HCT116 (cell line): ENCODE measurements at regions not wholly inside any gene's neighbourhood (a gene's known extent, or its start where the extent isn't known, plus 50 kb on each side); places are given as distances from the start of the nearest gene placed in this dataset.

ENCODE experiments used
- ATAC-seq: fragments of 200-7000 bp; cut with Tn5 transposase; 2 replicates; pipeline ENCODE4 v1.9.1; 2020; ENCODE audit warnings: mild to moderate bottlenecking, moderate library complexity
- BruUV-seq: library from RNA; stranded (reverse); fragments of 400-500 nt; replicated peaks from 2 replicates; lab custom pipeline; 2021; lab: Mats Ljungman, UMichigan
- CTCF ChIA-PET: fragments of 300-600 bp; sonication (Branson Sonifier 250); formaldehyde crosslinking; loops from one replicate; lab custom pipeline; 2021; ENCODE audit warnings: antibody characterized with exemption; lab: Charles Lee
- POLR2A ChIA-PET: fragments of 300-600, 350-600 bp; sonication (Branson Sonifier 250); formaldehyde crosslinking; loops from one replicate; lab custom pipeline; 2021; ENCODE audit warnings: antibody characterized with exemption; lab: Charles Lee
- RAD21 ChIA-PET, 2 experiments: fragments of 300-600 bp; sonication (Branson Sonifier 250); formaldehyde crosslinking; loops; one replicate each; lab custom pipeline; 2023; ENCODE audit warnings: low total read pairs in 2 of 2; ENCODE audit not compliant: uncharacterized antibody in 2 of 2, unreplicated experiment in 2 of 2, low non-redundant PET in 1 of 2; lab: Charles Lee
- DNase-seq: peaks from one replicate; pipeline ENCODE4 v3.0.0-alpha.2; 2010; ENCODE audit warnings: low read depth, low spot score
- H2AFZ ChIP-seq: fragments of 200-600 bp; shearing (Covaris generic), sonication (generic); 2 replicates; pipeline ENCODE4 v1.6.1; 2017; ENCODE audit warnings: low read depth, mixed run types, mixed read lengths, antibody characterized with exemption, low read length; ENCODE audit not compliant: poor library complexity, severe bottlenecking
- H3K27ac ChIP-seq: 2 replicates; pipeline ENCODE4 v1.5.1; 2012; ENCODE audit warnings: low read depth, low read length
- H3K27me3 ChIP-seq: fragments of 200-600 bp; sonication (generic); 2 replicates; pipeline ENCODE4 v1.6.1; 2016; ENCODE audit warnings: mixed run types, low read length, mixed read lengths; ENCODE audit not compliant: insufficient read depth
- H3K36me3 ChIP-seq, 2 experiments: fragments of 200-500 bp in 1 of 2; fragments of 200-600 bp in 1 of 2; sonication (Bioruptor generic) in 1 of 2; sonication (generic) in 1 of 2; 2 replicates each; pipeline versions ENCODE4 v1.5.1 to v1.6.1; 2014 to 2016; ENCODE audit warnings: low read length in 2 of 2, inconsistent platforms in 1 of 2, mixed read lengths in 1 of 2, mixed run types in 1 of 2; ENCODE audit not compliant: insufficient read depth in 2 of 2, control insufficient read depth in 1 of 2
- H3K4me1 ChIP-seq, 2 experiments: fragments of 200-600 bp in 1 of 2; sonication (generic) in 1 of 2; 2 replicates each; pipeline versions ENCODE4 v1.5.1 to v1.6.1; 2012 to 2017; ENCODE audit warnings: low read length in 2 of 2, inconsistent platforms in 1 of 2, mild to moderate bottlenecking in 1 of 2, mixed read lengths in 1 of 2, mixed run types in 1 of 2, moderate library complexity in 1 of 2; ENCODE audit not compliant: insufficient read depth in 2 of 2, control insufficient read depth in 1 of 2
- H3K4me2 ChIP-seq: fragments of 200-600 bp; sonication (generic); 2 replicates; pipeline ENCODE4 v1.6.1; 2017; ENCODE audit warnings: mixed run types, low read length, mixed read lengths
- H3K4me3 ChIP-seq, 2 experiments: fragments of 200-600 bp in 1 of 2; sonication (generic) in 1 of 2; replicated peaks in 1 of 2; 2 replicates each; pipeline ENCODE4 v1.5.1; 2011 to 2016; ENCODE audit warnings: low read length in 2 of 2, control low read depth in 1 of 2, low read depth in 1 of 2, mild to moderate bottlenecking in 1 of 2, mixed read lengths in 1 of 2, mixed run types in 1 of 2
- H3K79me2 ChIP-seq: fragments of 200-600 bp; sonication (generic); 2 replicates; pipeline ENCODE4 v1.6.1; 2017; ENCODE audit warnings: mild to moderate bottlenecking, mixed run types, low read length, moderate library complexity, mixed read lengths; ENCODE audit not compliant: insufficient read depth
- H3K9ac ChIP-seq: fragments of 200-600 bp; sonication (generic); 2 replicates; pipeline ENCODE4 v1.6.1; 2016; ENCODE audit warnings: low read length, mixed read lengths
- H3K9me2 ChIP-seq: fragments of 200-600 bp; sonication (generic), shearing (Covaris generic); 2 replicates; pipeline ENCODE4 v1.6.1; 2017; ENCODE audit warnings: mixed run types, mild to moderate bottlenecking, moderate library complexity; ENCODE audit not compliant: insufficient read depth
- H3K9me3 ChIP-seq, 2 experiments: fragments of 200-500 bp in 1 of 2; fragments of 200-600 bp in 1 of 2; sonication (Bioruptor generic) in 1 of 2; sonication (generic) in 1 of 2; 2 replicates each; pipeline ENCODE4 v1.6.1; 2014 to 2017; ENCODE audit warnings: low read length in 2 of 2, mixed read lengths in 2 of 2, inconsistent platforms in 1 of 2, low read depth in 1 of 2, mild to moderate bottlenecking in 1 of 2, mixed run types in 1 of 2, moderate library complexity in 1 of 2; ENCODE audit not compliant: control insufficient read depth in 1 of 2, insufficient read depth in 1 of 2
- H4K20me1 ChIP-seq: fragments of 200-600 bp; sonication (generic), shearing (Covaris generic); 2 replicates; pipeline ENCODE4 v1.6.1; 2017; ENCODE audit warnings: mixed run types, mild to moderate bottlenecking, moderate library complexity; ENCODE audit not compliant: insufficient read depth
- CEBPB ChIP-seq: IDR thresholded peaks from 2 replicates; pipeline ENCODE4 v1.6.1; 2012; ENCODE audit warnings: low read depth
- ELF1 ChIP-seq: IDR thresholded peaks from 2 replicates; pipeline ENCODE4 v1.6.1; 2012; ENCODE audit warnings: low read depth, borderline replicate concordance
- JUND ChIP-seq: IDR thresholded peaks from 2 replicates; pipeline ENCODE4 v1.6.1; 2012
- POLR2A ChIP-seq: IDR thresholded peaks from 2 replicates; pipeline ENCODE4 v1.7.0; 2011; ENCODE audit warnings: borderline replicate concordance; ENCODE audit not compliant: insufficient read depth, insufficient read length; ENCODE audit errors: extremely low read depth
- POLR2AphosphoS5 ChIP-seq: IDR thresholded peaks from 2 replicates; pipeline ENCODE4 v1.6.1; 2011; ENCODE audit warnings: mild to moderate bottlenecking, low read depth, low read length, moderate library complexity
- SIN3A ChIP-seq: IDR thresholded peaks from 2 replicates; pipeline ENCODE4 v1.6.1; 2012; ENCODE audit warnings: low read depth
- SP1 ChIP-seq: IDR thresholded peaks from 2 replicates; pipeline ENCODE4 v1.6.1; 2012; ENCODE audit warnings: low read depth
- ZFX ChIP-seq: fragments of 450-650 bp; IDR thresholded peaks from 2 replicates; pipeline ENCODE4 v1.6.1; 2017
- ZNF274 ChIP-seq: fragments of 200-500 bp; sonication (Bioruptor generic); IDR thresholded peaks from 2 replicates; pipeline ENCODE4 v1.6.1; 2014; ENCODE audit warnings: mild to moderate bottlenecking, low read depth, low read length, inconsistent platforms
- intact Hi-C: fragments of 100-400 bp; cut with micrococcal nuclease; formaldehyde crosslinking; loops from 2 replicates; pipeline ENCODE4 v1.10.0; 2022
- TF ChIP-seq, protein P1 (sequence below): IDR thresholded peaks from 2 replicates; pipeline ENCODE4 v1.6.1; 2011; ENCODE audit warnings: mild to moderate bottlenecking, low read length, moderate library complexity; ENCODE audit not compliant: insufficient replicate concordance; ENCODE audit errors: extremely low read depth

DNA sequence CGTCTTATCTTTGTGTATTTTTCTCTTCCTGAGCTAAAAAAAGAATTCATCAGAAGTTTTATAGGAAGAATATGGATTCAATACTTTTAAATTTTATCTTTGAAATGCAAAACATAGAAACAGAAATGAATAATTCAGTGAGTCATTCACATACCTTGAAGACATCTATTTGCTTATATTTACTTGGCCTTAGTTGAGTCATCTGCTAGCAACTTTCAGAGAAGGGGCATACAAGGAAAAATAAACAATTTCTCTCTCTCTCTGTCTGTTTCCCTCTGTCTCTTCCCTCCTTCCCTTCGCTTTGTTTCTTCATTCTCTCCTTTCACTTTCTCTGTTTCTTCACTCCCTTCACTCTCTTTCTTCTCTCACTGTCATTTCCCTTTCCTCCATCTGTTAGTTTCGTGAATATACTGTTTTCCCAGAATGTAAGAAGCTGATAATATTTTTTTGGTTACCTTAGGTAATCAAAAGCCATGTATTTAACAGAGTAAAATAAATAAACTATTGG, 477.2 kb downstream of the BRINP3 start (continued):
- TF ChIP-seq, protein P1, sequence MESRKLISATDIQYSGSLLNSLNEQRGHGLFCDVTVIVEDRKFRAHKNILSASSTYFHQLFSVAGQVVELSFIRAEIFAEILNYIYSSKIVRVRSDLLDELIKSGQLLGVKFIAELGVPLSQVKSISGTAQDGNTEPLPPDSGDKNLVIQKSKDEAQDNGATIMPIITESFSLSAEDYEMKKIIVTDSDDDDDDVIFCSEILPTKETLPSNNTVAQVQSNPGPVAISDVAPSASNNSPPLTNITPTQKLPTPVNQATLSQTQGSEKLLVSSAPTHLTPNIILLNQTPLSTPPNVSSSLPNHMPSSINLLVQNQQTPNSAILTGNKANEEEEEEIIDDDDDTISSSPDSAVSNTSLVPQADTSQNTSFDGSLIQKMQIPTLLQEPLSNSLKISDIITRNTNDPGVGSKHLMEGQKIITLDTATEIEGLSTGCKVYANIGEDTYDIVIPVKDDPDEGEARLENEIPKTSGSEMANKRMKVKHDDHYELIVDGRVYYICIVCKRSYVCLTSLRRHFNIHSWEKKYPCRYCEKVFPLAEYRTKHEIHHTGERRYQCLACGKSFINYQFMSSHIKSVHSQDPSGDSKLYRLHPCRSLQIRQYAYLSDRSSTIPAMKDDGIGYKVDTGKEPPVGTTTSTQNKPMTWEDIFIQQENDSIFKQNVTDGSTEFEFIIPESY = no peak
- TF ChIP-seq ELF1 = no peak
- TF ChIP-seq JUND = no peak
- no peak for TF ChIP-seq POLR2A
- no peak for TF ChIP-seq POLR2AphosphoS5

DNA sequence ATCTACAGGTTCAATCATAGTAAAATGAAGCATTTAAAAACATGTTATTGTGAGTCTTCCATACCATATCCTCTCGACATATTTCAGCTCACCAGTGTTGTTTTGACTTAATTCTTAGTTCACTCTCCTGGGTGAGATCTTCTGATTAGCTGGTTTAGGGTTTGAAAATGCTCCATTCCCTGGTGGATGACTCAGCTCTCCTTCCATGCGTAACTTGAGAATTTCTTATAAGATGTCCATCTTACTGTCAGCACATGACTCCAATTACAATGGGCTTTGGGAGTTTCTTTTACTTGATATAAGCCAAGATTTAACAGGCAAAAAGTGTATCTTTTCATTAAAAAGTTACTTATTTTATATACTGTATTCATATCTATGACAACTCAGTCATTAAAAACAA, 476.5 kb downstream of the BRINP3 start:
- H3K4me1 ChIP-seq = peaks cover 0 to 10% of the 10 kb centered on the region in 2 experiments; a peak in 2 of 4 replicates
- DNase-seq (no peak), ATAC-seq (no peak)
- no peak overlapping the region for H3K9ac ChIP-seq
- H3K79me2 ChIP-seq = no peaks in the 10 kb centered on the region
- peak overlapping the region; percentile 64 for H2AFZ ChIP-seq
- no peaks in the 10 kb centered on the region for H4K20me1 ChIP-seq
- ChIA-PET RAD21 (no interaction called here), CTCF (no interaction called here), POLR2A (no interaction called here)
- no peaks in the 10 kb centered on the region for H3K36me3 ChIP-seq
- TF ChIP-seq, protein P1 = no peak
- TF ChIP-seq SIN3A (no peak), ZFX (no peak), ZNF274 (no peak), SP1 (no peak), CEBPB (no peak)
- no peak overlapping the region for H3K27ac ChIP-seq
- intact Hi-C loops = no loop called here
- no peaks in the 10 kb centered on the region for H3K9me3 ChIP-seq
- no TSS peak for BruUV-seq
- peak overlapping the region; percentile 6; the same call in 1 of the 2 replicates for H3K4me2 ChIP-seq
- no peak overlapping the region for H3K4me3 ChIP-seq
- H3K9me2 ChIP-seq = peaks cover 11% of the 10 kb centered on the region; the same call in 1 of the 2 replicates
- no peaks in the 10 kb centered on the region for H3K27me3 ChIP-seq
